GM23338 (cell line): ENCODE measurements at regions not wholly inside any gene's neighbourhood (a gene's known extent, or its start where the extent isn't known, plus 50 kb on each side); places are given as distances from the start of the nearest gene placed in this dataset.

Source experiments
- CTCF ChIP-seq, 2 experiments: fragments of 200-600 bp in 1 of 2; sonication (generic) in 1 of 2; conservative IDR thresholded peaks; 2 replicates each; pipeline versions ENCODE4 v1.5.1 to v1.6.1; 2016 to 2017; ENCODE audit warnings: antibody characterized with exemption in 2 of 2, low read depth in 2 of 2, mild to moderate bottlenecking in 2 of 2, moderate library complexity in 1 of 2
- EZH2phosphoT487 ChIP-seq: fragments of 200-600 bp; sonication (generic); IDR thresholded peaks from one replicate; pipeline ENCODE4 v1.8.1; 2018; ENCODE audit warnings: antibody characterized with exemption; ENCODE audit not compliant: unreplicated experiment
- NANOG ChIP-seq: IDR thresholded peaks from 2 replicates; pipeline ENCODE4 v1.6.1; 2016; ENCODE audit warnings: antibody characterized with exemption, borderline replicate concordance

GRCh38 chr3:187921391-187922074 is 176.3 kb upstream of the BCL6 start:
- TF ChIP-seq EZH2phosphoT487, result no peak
- TF ChIP-seq NANOG, result no peak
- no peak for TF ChIP-seq CTCF (conservative IDR thresholded peaks at IDR 0.05; ENCODE audit: low read depth in 2 of 2)
